Hepatocyte (in vitro differentiated cells): ENCODE measurements at regions not wholly inside any gene's neighbourhood (a gene's known extent, or its start where the extent isn't known, plus 50 kb on each side); places are given as distances from the start of the nearest gene placed in this dataset.

Experiments
- EZH2 ChIP-seq: fragments of 200-600 bp; sonication (generic); IDR thresholded peaks from 2 replicates; pipeline ENCODE4 v1.6.1; 2016; ENCODE audit warnings: antibody characterized with exemption, mild to moderate bottlenecking, borderline replicate concordance
- TF ChIP-seq, protein P1 (sequence below): fragments of 200-600 bp; sonication (generic); IDR thresholded peaks from 2 replicates; pipeline ENCODE4 v1.5.1; 2016; ENCODE audit warnings: antibody characterized with exemption, mild to moderate bottlenecking; ENCODE audit not compliant: poor library complexity

DNA sequence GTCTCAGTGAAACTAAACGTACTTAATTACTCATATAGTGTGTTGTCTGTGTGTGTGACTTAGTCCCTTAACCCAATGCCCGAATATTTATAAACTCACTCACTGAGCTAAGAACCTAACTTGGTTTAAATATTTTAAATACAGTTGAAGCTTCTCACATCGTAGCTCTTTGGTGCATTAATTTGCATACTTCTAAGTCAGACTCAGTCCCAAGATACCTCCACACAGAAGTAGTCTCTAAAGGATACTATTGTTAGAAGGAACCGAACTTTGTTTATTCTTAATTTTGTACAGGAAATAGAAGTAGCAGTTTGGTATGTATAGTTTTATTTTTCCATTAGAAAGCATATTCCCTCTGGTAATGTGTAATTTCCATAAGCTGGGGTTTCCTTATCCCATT, 54.0 kb upstream of the NKAP start:
- TF ChIP-seq, protein P1, sequence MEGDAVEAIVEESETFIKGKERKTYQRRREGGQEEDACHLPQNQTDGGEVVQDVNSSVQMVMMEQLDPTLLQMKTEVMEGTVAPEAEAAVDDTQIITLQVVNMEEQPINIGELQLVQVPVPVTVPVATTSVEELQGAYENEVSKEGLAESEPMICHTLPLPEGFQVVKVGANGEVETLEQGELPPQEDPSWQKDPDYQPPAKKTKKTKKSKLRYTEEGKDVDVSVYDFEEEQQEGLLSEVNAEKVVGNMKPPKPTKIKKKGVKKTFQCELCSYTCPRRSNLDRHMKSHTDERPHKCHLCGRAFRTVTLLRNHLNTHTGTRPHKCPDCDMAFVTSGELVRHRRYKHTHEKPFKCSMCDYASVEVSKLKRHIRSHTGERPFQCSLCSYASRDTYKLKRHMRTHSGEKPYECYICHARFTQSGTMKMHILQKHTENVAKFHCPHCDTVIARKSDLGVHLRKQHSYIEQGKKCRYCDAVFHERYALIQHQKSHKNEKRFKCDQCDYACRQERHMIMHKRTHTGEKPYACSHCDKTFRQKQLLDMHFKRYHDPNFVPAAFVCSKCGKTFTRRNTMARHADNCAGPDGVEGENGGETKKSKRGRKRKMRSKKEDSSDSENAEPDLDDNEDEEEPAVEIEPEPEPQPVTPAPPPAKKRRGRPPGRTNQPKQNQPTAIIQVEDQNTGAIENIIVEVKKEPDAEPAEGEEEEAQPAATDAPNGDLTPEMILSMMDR, result no peak
- TF ChIP-seq EZH2, result no peak
